PFSK-1 (cell line): ENCODE measurements at regions not wholly inside any gene's neighbourhood (a gene's known extent, or its start where the extent isn't known, plus 50 kb on each side); places are given as distances from the start of the nearest gene placed in this dataset.

Experiments used
- POLR2AphosphoS5 ChIP-seq: IDR thresholded peaks from 2 replicates; pipeline ENCODE4 v1.6.1; 2012; ENCODE audit warnings: low read depth, mild to moderate bottlenecking, control low read depth, low read length, moderate library complexity
- REST ChIP-seq, 2 experiments: IDR thresholded peaks; 2 replicates each; pipeline versions ENCODE4 v1.6.1 to v1.8.0; 2011 to 2012; ENCODE audit warnings: low read depth in 2 of 2, low read length in 2 of 2, control low read depth in 1 of 2, inconsistent platforms in 1 of 2, mild to moderate bottlenecking in 1 of 2, moderate library complexity in 1 of 2; ENCODE audit not compliant: insufficient read depth in 1 of 2
- SIN3A ChIP-seq: IDR thresholded peaks from 2 replicates; pipeline ENCODE4 v1.6.1; 2012; ENCODE audit warnings: mild to moderate bottlenecking, low read length, moderate library complexity, borderline replicate concordance; ENCODE audit not compliant: insufficient read depth
- TAF1 ChIP-seq: IDR thresholded peaks from 2 replicates; pipeline ENCODE4 v1.6.1; 2012; ENCODE audit warnings: low read length, control low read depth, borderline replicate concordance; ENCODE audit not compliant: insufficient read depth

- TF ChIP-seq POLR2AphosphoS5 (no peak), REST (IDR thresholded peaks at IDR 0.05; ENCODE audit: insufficient read depth in 1 of 2, low read depth in 2 of 2, low read length in 2 of 2) (no peak), SIN3A (no peak), TAF1 (no peak)
Observed at GRCh38 chr2:11027195-11027594, 115.5 kb downstream of the KCNF1 start.
